ENCODE measurements at regions not wholly inside any gene's neighbourhood (a gene's known extent, or its start where the extent isn't known, plus 50 kb on each side); places are given as distances from the start of the nearest gene placed in this dataset.

DNA sequence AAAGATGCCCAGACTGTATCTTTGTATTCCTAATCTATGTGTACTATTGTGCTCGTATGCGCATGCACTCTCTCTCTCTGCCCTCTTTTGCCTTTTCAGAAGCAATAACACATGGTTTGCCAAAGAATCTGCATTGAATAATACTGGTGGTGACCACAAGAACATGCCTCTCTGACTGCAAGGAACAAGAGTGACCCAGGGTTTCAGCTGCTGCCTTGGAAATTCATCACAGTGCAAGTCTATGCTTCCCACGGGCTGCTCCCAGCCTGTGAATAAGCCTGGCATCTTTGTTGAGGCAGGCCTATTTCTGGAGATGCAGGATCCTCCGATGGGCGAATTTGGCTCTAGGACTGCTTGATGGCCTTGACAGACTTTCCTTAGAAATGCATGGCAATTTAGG, 689.4 kb upstream of the FANCL start:
- Mint-ChIP-seq H3K27ac (no peak overlapping the region), H3K4me1 (ENCODE audit: low read depth) (peaks cover 31% of the 10 kb centered on the region), H3K36me3 (ENCODE audit: low read depth) (no peaks in the 10 kb centered on the region), H3K27me3 (ENCODE audit: insufficient read depth) (peaks cover 2% of the 10 kb centered on the region; the same call in 1 of the 2 replicates), H3K9me3 (no peaks in the 10 kb centered on the region), H3K4me3 (no peak overlapping the region)
- DNase-seq, result no peak
- TF ChIP-seq, protein P1, sequence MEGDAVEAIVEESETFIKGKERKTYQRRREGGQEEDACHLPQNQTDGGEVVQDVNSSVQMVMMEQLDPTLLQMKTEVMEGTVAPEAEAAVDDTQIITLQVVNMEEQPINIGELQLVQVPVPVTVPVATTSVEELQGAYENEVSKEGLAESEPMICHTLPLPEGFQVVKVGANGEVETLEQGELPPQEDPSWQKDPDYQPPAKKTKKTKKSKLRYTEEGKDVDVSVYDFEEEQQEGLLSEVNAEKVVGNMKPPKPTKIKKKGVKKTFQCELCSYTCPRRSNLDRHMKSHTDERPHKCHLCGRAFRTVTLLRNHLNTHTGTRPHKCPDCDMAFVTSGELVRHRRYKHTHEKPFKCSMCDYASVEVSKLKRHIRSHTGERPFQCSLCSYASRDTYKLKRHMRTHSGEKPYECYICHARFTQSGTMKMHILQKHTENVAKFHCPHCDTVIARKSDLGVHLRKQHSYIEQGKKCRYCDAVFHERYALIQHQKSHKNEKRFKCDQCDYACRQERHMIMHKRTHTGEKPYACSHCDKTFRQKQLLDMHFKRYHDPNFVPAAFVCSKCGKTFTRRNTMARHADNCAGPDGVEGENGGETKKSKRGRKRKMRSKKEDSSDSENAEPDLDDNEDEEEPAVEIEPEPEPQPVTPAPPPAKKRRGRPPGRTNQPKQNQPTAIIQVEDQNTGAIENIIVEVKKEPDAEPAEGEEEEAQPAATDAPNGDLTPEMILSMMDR (IDR thresholded peaks at IDR 0.05), result no peak

DNA sequence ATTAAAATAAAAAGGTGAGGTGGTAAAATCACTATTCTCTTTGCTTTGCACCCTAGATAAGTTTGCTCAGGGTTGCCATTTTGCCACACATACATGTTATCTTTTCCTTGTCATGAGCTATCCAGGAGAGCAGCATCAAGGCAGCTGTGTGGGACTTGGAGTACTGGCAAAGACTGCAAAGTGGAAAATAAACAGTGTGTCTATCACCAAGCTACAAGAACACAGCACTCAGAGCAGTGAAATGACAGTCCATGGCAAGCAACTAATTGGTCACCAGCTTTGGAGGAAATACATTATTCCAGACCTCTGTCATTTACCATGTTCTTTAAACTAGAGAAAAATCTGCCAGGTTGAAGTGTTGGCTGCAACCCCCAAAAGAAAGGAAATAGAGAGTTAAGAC, 687.8 kb upstream of the FANCL start:
- DNase-seq, result no peak
- H3K36me3 Mint-ChIP-seq (ENCODE audit: low read depth), result no peaks in the 10 kb centered on the region
- no peak overlapping the region for H3K4me3 Mint-ChIP-seq
- H3K27ac Mint-ChIP-seq, result no peak overlapping the region
- TF ChIP-seq, protein P1 (IDR thresholded peaks at IDR 0.05), result no peak
- H3K27me3 Mint-ChIP-seq (ENCODE audit: insufficient read depth), result peaks cover 2% of the 10 kb centered on the region; the same call in 1 of the 2 replicates
- H3K9me3 Mint-ChIP-seq, result no peaks in the 10 kb centered on the region
- peaks cover 42% of the 10 kb centered on the region for H3K4me1 Mint-ChIP-seq (ENCODE audit: low read depth)

DNA sequence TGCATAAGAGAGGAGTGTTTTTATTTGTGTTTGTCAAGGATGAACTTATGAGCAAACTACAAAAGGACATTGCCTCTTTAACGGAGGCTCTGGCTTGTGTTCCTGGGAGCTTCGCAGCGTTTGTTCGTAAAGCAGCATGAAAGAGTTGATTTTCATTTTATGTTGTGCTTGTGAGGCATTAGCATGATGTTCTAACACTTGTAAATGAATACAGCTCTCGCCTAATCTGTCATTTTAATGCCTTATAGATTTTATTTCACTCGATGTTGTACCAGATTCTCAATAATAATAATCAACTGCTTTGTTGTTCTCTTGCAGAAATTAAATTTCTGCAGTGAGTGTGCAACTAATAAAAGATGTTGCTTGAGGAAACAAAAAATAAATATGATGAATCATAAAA, 687.3 kb upstream of the FANCL start:
- DNase-seq, result no peak
- no peak overlapping the region for H3K27ac Mint-ChIP-seq
- H3K9me3 Mint-ChIP-seq, result no peaks in the 10 kb centered on the region
- H3K27me3 Mint-ChIP-seq (ENCODE audit: insufficient read depth), result peaks cover 2% of the 10 kb centered on the region; the same call in 1 of the 2 replicates
- no peaks in the 10 kb centered on the region for H3K36me3 Mint-ChIP-seq (ENCODE audit: low read depth)
- TF ChIP-seq, protein P1 (IDR thresholded peaks at IDR 0.05), result no peak
- H3K4me1 Mint-ChIP-seq (ENCODE audit: low read depth), result peaks cover 48% of the 10 kb centered on the region
- no peak overlapping the region for H3K4me3 Mint-ChIP-seq

DNA sequence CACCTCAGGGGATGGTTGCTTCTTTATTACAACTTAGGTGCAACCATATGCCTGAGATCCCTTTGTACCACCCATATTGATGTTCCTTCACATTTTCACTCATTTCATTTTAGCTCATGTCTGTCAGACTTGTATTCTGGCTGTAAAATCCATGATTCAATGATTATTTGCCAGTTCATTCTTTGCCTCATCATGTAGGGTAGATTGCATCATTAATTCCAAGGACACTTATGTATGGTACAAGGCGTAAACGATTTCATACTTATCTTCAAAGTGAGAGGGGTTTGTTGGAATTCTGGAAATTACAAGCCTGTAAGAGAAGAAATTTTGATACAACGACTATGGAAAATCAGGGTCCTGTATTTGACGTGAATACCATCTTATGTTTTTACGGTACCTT, 685.0 kb upstream of the FANCL start:
- Mint-ChIP-seq H3K4me3 (no peak overlapping the region), H3K27me3 (ENCODE audit: insufficient read depth) (no peaks in the 10 kb centered on the region), H3K27ac (peak overlapping the region; percentile 67; the same call in 1 of the 2 replicates), H3K36me3 (ENCODE audit: low read depth) (no peaks in the 10 kb centered on the region), H3K9me3 (no peaks in the 10 kb centered on the region), H3K4me1 (ENCODE audit: low read depth) (peaks cover 71% of the 10 kb centered on the region)
- DNase-seq, result no peak
- TF ChIP-seq, protein P1 (IDR thresholded peaks at IDR 0.05), result no peak

DNA sequence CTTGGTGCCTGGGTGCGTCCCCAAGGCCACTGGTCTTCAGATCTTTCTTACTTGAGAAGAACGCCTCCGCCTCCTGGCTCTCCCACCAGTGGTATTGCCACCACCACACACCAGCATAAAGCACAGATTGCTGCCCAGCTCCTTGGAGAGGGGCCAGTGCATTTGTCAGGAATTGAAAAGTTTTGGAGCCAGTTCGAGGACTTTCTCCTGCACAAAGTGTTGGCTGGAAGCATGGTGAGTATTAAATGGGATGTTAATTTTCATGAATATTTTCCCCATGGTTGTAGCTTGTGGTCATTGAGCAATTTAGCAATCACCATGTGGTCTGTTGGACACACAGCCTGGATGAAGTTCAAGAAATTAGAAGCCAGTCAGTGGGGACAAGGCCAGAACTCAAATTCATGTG, 684.6 kb upstream of the FANCL start:
- TF ChIP-seq, protein P1 (IDR thresholded peaks at IDR 0.05), result no peak
- Mint-ChIP-seq H3K4me1 (ENCODE audit: low read depth) (peaks cover 75% of the 10 kb centered on the region), H3K4me3 (peak overlapping the region; percentile 53; the same call in 1 of the 2 replicates), H3K36me3 (ENCODE audit: low read depth) (no peaks in the 10 kb centered on the region), H3K27me3 (ENCODE audit: insufficient read depth) (no peaks in the 10 kb centered on the region), H3K27ac (peak overlapping the region; percentile 67), H3K9me3 (no peaks in the 10 kb centered on the region)
- DNase-seq, result peak; percentile 62

DNA sequence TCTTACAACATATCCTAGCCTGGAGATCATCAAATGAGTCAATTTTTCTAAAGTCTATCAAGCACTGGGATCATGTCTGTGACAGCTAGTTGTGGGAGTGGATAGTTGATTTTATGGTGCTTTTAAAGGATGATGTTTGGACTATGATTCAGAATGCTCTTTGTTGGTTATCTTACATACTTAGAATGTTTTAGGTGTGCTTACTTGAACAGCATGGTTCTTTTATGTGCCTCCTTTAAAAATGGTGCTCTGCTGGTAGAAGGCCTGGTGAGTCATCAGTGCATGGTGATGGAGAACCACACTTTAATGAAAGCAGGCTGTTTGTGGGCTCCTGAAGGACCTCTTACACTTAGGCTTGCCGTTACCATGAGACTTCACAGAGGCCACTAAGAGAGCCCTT, 682.7 kb upstream of the FANCL start:
- H3K27ac Mint-ChIP-seq, result peak overlapping the region; percentile 78
- H3K9me3 Mint-ChIP-seq, result no peaks in the 10 kb centered on the region
- peak; percentile 97 for DNase-seq
- TF ChIP-seq, protein P1 (IDR thresholded peaks at IDR 0.05), result no peak
- H3K36me3 Mint-ChIP-seq (ENCODE audit: low read depth), result no peaks in the 10 kb centered on the region
- H3K4me3 Mint-ChIP-seq, result peak overlapping the region; percentile 21; the same call in 1 of the 2 replicates
- H3K4me1 Mint-ChIP-seq (ENCODE audit: low read depth), result peaks cover 87% of the 10 kb centered on the region
- no peaks in the 10 kb centered on the region for H3K27me3 Mint-ChIP-seq (ENCODE audit: insufficient read depth)

Measured in HFFc6 (cell line).